SIG-M5 (cell line): ENCODE measurements at regions not wholly inside any gene's neighbourhood (a gene's known extent, or its start where the extent isn't known, plus 50 kb on each side); places are given as distances from the start of the nearest gene placed in this dataset.

Experiments used
- DNase-seq: peaks from one replicate; lab custom pipeline; 2025; lab: John Stamatoyannopoulos, UW

DNA sequence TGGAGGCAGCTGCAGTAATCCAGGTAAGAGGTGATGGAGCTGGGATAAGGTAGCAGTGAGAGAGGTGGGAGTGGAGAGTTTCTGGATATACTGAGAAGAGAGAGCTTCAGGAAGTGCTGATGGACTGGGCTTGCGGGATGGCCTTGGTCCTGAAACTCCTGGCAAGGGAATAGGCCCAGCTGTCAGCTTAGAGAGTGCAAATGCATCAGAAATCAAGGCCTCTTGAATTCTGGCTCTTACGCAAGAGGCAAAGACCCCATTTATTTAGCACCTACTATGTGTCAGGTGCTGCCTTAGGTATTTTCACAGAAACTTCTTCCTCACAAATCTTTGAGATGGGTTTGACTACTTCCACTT lies 227.2 kb upstream of the MAP3K1 start:
- DNase-seq: no peak

DNA sequence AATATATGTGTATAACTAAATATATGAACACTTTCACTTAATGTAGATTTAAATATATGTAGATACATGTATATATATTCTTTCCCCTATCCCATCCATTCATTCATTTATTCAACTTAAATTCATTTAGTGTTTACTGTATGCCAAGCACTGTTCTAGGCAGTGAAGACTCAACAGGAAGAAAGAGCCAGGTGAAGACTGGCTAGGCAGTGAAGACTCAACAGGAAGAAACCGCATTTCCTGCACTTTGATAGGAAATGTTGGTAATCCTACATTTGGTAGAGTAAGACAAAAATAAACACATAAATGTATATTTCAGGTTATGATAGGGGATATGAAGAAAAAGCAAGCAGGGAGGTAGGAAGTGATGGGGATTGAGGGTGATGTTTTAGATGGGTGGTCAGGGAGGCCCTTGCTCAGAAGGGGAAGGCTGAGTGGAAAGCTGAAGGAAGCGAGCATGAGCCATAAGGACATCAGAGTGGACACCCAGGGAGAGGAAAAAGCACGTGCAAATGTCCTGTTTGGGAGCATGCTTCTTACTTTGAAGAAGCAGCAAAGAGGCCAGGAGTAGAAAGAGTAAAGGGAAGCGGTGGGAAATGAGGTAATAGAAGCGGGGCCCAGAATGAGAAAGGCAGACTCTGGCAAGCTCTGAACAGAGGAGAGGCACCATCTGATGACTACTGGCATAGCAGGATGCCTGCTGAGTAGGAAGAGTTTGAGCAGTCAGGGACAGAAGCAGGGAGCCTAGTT lies 227.8 kb upstream of the MAP3K1 start:
- DNase-seq: no peak

DNA sequence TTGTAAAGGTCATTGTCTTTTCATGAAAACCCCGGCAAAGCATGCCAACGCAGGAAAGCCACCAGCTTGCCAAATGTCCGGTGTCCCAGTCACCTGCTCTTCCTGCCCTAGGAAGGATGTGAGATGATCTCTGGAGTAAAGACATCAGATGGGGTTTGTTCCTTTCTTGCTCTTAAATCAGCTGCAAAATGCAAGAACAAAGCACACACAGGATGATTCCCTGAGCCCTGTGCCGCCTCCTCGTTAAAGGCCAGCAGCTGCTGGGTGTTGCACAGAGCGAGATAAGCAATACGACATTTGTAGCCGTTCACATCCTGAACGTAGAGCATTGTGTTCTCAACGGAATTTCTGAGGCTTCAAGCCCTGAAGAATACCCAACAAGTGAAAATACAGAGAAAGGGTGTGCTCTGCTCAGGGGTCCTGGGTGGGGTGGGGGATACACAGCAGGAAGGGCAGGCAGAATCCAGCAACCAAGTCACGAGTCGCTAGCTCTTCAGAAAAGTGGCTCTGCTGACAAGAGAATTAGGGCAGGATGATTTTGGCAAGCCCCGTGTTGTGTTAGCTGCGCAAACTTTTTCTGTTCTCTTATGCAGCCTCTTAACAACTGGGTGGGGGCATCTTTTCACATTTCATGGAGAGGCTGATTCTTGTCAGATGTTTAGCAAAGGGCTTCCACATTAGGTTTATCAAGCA lies 229.2 kb upstream of the MAP3K1 start:
- no peak for DNase-seq

DNA sequence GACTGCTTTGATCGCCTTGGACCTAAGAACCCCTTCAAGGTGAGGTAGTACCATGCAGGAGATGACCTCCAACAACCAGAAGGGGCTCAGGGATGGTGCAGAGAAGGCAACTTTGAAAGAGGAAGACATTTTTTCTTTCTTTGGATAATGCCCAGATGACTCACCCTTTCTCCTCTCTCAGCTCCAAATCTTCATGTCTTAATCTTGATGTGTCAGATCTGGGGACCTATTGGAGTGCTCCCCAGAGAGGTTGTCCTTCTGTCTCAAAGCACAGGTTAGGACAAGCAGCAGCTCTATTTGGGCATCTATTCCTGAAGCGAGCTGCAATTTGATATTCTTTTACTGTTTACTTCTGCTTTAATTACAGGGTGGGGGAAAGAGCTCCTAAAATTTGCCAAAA lies 229.9 kb upstream of the MAP3K1 start:
- no peak for DNase-seq

DNA sequence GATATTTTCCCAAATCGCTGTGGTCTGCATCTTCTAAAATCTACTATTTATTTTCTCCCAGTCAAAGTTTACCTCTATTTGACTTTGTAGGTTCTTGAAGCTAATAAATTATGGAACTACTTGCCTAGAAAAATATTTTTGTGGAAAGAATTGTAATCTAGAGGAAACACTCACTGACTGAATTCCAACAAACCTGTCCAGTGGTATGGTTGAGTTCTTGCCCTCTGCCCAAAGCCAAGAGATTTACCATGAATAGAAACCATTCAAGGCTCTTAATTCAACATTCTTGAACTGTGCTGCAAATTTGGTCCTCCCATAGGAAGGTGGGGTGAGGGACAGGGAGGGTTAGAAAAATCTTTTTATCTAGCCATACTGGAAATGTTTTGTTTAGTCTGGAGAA lies 233.9 kb upstream of the MAP3K1 start:
- DNase-seq: no peak

DNA sequence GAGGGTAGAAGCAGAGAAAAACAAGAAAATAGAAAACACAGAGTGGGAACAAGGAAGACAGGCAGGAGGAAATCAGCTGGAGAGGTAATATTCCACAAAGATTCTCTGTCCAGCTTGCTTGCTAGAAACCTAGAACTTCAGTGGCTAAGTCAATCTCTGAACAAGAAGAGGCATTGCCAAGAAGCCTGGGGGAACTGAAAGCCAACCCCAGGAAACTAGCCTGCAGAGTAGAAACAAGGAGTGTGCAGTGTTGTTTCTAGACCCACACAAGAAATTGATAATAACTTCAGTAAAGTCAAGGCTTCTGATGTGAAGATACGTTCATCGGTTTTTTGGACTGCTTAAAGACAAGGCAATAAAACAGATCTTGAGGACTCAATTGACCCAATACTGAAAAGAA lies 234.5 kb upstream of the MAP3K1 start:
- DNase-seq: no peak

DNA sequence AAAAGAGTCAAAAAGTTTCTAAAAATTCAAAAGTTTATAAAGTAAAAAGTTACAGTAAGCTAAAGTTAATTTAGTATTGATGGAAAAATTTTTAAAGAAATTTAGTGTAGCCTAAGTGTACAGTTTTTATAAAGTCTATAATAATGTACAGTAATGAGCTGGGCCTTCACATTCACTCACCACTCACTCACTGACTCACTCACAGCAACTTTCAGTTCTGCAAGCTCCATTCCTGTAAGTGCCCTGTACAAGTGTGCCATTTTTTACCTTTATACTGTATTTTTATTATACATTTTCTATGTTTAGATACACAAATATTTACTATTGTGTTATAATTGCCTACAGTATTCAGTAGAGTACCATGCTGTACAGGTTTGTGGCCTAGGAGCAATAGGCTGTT lies 239.5 kb upstream of the MAP3K1 start:
- no peak for DNase-seq

DNA sequence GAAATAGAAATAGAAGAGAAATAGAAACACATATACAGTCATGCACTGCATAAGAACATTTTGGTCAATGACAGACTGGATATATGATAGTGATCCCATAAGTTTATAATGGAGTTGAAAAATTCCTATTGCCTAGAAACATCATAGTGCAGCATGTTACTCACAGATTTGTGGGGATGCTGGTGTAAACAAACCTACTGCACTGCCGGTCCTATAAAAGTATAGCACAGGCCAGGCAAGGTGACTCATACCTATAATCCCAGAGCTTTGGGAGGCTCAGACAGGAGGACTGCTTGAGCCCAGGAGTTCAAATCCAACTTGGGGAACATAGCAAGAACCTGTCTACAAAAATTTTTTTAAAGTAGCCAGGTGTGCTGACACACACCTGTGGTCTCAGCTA lies 240.6 kb upstream of the MAP3K1 start:
- DNase-seq: no peak

DNA sequence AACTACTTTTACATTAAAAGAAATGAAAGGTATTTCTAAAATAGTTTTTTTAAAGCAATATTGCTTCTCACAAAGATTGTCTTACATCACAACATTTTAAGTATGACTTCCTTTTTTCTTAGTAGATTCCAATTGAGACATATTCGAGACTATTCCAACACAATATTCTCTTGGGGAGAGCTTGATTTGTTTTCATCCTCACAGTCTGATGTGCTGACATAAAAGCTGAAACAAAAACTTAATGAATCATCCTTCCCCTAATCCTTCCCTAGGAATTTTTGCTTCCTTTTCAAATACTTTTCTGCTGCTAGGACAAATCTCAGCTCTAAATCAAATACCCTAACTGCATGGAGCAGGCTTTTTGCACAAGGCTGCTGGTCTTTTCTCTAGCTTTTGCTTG lies 245.8 kb upstream of the MAP3K1 start:
- DNase-seq: no peak

DNA sequence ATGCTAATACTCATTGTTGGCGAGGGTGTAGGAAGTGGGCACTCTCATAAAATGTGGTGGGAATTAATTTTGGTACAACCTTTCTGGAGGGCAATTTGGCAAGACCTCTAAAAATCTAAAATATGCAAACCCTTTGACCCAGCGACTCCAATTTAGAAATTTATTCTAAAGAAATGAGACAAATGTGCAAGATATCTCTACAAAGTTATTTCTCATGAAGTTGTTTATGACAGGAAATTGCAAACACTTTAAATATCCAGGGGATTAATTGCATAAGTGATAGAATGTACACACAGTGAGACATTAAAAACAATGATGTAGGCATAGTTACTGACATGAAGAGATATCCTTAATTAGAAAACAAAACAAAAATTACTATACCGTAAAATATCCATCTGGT lies 246.3 kb upstream of the MAP3K1 start:
- no peak for DNase-seq

DNA sequence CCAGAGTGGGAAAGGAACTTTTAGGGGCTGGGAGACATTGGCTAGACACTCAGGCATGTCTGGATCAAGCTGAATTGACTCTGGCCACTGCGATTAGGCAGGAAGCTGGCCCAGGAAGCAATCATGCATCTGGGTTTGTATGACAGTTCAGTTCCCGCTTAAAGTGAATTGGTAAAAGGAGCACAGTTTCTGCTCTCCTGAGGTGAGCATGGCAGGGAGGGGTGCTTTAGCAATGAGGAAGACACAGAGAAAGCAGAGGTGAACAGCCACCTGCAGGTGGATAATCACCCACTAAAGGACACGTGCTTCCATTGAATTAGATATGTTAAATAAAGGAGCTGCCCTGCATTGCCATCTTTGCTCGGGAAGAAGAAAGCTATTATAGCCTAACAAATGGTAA lies 248.1 kb upstream of the MAP3K1 start:
- DNase-seq: no peak

DNA sequence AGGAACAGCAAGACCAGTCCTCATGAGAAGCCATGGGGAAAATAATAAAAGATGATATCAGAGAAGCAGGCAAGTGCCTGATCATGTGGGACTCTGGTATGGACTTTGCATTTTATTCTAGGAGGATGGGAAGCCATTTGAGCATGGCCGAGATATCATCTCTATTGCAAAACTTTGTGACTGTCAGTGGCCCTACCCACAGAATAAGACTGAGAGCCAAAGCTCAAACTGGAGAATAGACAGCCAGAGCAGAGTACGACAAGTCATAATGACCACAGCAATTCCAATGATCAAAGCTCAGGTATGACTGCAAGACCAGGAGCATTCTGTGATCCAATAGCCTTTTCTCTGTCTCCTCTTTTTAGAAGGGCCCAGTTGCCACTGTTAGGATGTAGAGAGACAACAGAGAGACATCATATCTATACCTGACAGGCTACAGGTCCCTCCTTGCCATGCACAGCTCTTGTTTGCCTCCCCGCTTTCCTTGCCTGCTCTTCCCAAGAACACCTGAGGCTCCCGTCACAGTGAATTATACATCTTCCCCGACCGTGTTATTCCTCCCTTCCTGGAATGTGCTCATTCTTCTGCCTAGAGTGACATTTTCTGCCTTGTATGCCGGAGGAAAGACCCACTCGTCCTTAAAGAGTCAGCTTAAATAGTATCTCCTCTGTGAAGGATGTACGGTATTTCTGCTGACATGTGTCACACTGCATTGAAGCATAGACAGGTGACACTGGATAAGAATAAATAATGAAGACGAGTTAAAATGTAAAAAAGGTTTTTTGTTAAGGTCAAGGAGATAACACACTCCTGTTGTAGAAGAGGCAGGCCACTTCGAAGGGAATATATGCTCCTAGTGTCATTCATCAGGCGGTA lies 248.7 kb upstream of the MAP3K1 start:
- DNase-seq: no peak

DNA sequence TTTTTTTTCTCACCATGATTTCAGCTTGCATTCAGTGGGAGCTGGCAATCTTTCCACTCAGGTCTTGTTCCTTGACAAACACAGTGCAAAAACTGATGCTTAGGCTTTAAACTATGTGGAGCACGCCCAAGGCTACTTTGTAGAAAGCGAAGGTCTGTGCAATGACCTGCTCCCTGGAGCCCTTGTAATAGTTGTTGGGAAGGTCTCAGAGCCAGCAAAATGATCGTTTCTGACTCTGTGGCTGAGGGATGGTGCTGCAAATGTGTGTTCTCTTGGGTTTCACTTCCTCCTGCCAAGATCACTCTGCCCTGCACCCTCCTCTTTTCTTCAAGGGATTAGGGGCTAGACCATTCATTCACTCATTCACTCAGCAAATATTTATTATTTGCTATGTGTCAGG lies 249.7 kb upstream of the MAP3K1 start:
- peak; percentile 34 for DNase-seq

DNA sequence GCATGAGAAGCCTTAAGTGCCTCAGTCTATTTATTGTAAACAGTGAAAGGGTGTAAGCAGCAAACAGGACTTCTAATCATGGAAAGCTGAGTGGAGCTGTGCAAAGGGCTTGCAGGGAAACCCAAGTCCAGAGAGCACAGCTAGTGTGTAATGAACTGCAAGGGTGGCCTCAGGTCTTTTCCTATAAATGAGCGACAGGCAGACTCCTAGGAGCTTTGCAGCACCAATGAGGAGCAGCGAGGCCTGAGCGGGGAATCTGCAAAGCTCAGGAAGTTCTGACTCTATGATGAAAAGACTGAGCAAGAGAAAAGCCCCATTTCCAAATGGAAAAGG lies 250.1 kb upstream of the MAP3K1 start:
- no peak for DNase-seq

DNA sequence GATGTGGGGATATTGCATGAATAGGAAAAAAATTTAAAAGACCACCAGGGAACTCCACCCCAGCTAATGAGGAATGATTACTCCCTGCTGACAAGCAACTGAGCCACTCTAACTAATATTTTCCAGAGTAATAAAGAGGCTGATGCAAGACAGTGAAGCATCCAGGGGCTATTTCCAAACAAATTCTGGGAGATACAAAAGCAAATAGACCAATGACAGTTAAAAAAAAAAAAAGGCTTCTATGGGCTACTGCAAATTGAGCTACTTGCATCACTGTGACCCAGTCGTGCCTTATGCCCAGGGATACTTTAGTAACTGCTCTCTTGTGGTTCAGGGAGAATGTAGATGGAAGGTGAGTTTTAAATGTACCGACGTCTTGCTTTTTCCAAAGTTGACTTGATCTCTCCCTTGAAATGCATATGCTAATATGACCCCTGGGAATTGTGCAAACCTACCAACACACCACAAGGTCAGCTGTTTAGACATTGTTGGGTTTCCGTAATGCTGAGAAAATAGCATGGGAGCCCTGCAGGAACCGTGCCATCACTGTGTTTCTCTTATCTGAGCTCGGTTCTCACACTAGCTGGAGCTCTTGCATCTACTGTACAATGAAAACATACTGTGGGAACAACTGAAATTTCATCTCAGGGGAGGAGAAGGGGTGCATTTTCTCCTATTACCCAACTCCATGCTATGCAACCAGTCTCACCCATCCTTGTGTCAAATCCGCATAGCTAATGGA lies 250.6 kb upstream of the MAP3K1 start:
- no peak for DNase-seq

DNA sequence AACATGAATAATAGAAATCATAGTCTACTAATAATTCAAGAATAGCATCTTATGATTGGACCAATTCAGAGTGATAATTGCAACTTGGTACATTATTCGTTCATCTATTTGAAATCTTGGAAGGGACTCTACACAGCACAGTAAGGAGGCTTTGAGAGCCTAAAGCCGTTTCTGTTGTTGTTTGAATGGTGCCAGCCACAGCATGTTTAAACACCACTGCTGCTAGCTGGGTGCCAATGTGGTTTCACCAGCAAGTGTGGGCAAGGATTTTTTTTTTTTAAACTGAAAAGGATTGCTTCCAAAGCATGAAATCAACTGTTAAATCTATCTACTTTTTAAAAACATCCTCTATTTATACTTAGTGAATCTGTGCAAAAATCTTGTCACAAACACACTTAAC lies 253.9 kb upstream of the MAP3K1 start:
- DNase-seq: no peak

DNA sequence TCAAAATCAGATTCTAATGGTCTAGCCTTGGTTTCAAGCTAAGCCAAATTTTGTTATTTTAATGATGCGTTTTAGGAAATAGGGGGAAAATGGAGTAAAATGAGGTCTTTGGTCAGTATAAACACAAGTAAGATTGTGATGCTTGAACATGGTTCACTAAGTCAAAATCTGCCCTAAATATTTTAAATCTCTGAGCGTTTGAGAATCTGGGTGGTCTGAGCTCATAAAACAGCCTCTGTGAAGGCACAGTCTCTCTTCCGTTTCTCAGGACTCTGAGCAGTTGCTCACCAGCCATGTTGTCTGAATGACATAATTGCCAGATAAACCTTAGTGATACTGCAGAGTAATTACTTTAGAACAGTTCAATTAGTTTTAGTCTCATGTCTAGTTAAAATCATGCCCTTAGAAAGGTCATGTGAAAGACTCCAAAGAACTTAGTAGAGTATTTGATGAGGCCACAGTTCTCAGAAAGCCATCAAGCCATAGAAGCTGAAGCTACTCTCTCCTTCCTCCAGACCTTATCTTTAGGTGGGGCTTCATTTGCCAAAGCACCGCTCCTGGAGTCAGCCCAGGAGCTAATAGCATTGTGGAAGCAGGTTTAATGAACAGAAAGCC lies 257.1 kb upstream of the MAP3K1 start:
- no peak for DNase-seq

DNA sequence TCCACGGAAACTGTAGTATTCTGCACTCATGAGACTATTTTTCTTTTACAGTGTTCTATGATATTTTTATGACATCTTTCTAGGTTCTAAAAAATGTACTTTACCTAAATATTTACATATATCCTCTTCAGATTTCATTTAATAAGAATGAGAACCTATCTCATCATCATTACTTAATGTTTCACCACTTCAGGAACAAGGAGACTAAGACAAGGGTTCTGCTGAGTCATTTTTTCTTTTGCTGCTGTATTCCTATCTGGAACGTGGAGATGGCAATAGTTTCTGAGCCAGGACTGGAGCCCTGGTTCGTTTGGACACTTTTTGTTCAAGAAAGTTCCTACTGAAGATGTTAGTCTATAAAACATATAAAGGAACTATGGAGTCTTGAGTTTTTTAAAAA lies 258.2 kb upstream of the MAP3K1 start:
- DNase-seq: no peak

DNA sequence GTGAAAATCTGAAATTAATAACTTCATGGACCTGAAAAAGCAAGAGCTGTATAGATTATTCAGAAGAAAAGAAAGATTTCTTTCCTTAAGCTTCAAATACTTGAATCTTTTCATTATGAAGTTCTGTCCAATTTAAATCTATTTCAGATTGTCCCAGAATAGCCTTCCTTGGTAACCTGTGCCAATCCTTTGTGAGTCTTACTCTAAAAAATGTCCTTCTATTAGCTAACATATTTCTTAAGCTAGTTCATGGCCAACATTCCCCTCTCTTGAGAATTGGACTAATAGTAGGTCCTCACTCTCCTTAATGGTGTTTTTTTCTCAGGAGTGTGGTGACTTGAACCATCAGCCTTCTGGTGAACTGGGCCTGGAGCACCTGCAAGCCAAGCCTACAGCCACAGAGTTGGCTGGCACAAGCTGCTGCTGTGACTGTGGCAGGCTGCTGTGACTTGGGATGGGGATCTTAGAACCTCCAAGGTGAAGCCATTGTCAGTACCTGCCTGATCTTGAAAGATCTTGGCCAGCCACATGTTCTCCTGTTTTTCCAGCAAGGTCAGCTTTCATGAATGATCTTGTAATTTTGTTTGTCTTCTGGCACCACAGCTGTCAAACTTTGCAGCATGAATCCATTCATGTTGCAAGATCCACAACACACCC lies 262.6 kb upstream of the MAP3K1 start:
- no peak for DNase-seq

DNA sequence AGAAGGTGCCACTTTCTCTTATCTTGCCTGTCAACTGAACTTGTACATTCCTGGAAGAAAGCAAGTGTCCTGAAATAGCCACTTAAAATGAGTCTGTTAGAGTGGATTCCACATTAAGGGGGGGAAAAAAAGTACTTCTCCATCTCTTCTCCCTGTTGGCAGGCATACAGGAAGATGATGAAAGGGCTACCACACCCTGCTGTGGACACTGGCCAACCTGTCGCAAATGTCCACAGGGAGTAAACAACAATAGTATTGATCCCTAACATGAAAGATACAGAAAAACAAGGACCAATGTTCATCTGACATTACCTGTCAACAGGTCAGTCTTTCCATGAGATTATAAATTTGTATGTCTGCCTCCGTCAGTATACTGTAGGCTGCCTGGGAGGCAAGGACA lies 265.1 kb upstream of the MAP3K1 start:
- no peak for DNase-seq

DNA sequence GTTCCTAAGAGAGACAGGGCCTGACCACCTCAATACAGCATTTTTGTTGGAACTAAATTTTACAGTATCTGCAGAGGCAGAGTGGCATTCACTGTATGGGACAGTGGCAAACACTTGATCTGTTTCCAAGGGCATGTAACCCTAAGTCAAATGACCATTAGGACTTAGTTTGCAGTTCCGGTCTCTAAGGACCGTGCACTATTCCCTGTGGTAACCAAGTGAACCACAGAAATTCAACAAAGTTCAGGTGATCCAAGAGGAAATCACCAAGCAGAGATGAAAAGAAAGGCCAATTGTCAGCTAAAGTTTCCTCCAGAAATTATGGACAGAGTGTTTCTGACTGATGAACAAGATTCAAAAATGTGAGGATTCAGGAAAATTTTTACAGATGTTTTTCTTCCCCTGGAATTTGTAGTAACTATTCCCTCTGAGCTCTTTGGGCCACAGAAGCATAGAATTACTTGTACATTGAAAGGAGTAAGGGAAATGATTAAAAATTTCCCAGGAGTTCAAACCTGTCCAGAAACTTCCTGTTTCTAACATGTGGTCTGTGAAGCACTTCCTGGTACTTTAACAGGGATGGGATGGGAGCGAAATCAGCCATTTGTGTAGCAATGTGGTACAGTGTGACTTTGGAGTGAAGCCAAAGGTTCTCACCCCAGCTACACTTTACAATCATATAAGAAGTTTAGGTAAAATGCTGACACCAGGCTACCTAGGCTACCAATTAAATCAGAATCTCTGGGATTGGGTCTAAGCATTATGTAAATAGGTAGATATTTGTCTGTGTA lies 266.1 kb upstream of the MAP3K1 start:
- DNase-seq: no peak
